ENCODE measurements at regions not wholly inside any gene's neighbourhood (a gene's known extent, or its start where the extent isn't known, plus 50 kb on each side); places are given as distances from the start of the nearest gene placed in this dataset.
A peak's percentile ranks its signal among the peaks of the same experiment; 100 is the strongest.
"Not testable (repeated sequence)": the region's sequence is repeated elsewhere in the genome, so short reads cannot be mapped to it uniquely, and the experiment has no call there.

GRCh38 chr16:86073103-86073625 lies 174.2 kb downstream of the IRF8 start:
- Histone ChIP-seq H3K27ac (no peak overlapping the region), H3K4me3 (no peak overlapping the region), H3K27me3 (no peaks in the 10 kb centered on the region), H3K9me3 (replicated peaks) (no peaks in the 10 kb centered on the region), H3K4me1 (peaks cover 19% of the 10 kb centered on the region; the same call in 1 of the 2 replicates), H3K36me3 (no peaks in the 10 kb centered on the region)
- no peak for DNase-seq

DNA sequence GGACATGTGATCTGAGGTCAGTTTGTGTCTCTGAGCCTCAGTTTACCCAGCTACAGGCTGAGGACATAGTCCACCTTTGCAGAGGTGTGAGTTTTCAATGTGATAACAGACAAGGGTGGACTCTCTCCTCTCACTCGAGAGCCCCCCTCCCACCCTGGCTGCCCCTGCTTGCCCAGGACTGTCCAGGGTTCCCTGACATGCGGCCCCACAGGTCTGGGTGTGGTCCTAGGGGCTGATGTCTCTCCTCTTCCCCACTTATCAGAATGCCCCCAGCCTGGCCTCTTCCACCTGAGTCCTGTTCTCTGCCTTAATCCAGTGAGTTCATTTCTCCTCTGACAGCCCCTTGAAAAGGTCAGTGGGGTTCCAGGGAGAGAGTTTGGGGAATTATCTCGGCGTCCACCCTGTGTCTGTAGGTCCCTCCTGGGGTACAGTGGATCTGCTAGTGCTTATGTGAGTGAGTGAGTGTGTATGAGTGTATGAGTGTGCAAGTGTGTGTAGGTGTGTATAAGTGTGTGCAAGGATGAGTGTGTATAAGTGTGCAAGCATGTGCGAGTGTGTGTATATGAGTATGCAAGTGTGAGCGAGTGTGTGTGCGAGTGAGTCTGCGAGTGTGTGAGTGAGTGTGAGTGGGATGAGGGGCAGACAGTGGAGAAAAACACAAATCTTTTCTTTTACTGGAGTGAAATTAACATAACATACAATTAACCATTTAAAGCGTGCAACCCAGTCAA lies 175.0 kb downstream of the IRF8 start:
- DNase-seq = no peak
- Histone ChIP-seq H3K4me3 (no peak overlapping the region), H3K27ac (no peak overlapping the region), H3K36me3 (no peaks in the 10 kb centered on the region), H3K4me1 (peaks cover 22% of the 10 kb centered on the region; the same call in 1 of the 2 replicates), H3K9me3 (replicated peaks) (no peaks in the 10 kb centered on the region), H3K27me3 (no peaks in the 10 kb centered on the region)

DNA sequence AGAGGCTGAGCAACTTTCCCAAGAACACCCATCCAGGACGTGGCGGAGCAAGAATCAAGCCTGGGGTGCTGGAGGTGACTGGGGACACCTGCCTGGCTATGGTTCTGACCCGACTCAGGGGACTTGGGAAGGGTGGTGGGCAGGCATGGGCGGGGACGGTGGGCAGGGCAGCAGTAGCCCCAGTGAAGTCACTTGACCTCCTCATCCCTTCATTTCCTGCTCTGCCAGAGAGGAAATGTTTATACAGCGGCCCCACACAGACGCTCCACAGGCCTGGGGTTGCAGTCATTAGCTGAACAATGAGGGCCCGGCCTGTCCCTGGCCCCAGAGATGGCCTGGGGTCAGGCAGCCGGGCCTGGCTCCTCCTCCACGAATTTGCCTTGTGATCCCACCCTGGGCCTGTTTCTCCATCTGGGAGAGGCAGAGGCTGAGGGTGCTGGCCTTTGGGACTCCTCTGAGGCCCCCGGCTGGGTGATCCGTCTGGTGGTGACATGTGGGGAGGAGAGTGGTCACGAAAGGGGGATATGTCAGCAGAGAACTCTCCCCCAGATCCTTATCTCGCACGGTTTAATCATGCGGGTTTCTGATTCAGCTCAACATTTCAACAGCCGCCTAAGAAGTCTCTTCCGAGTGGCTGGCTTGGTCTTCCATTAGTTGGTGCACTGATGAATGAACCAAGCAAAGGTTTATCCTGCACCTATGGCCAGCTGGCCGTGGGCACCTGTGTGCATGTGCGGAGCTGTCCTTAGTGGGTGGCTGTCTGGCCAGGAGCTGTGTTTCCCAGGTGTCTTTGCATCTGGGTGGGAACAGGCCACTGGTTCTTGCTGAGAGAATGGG lies 175.9 kb downstream of the IRF8 start:
- Histone ChIP-seq H3K4me3 (no peak overlapping the region), H3K27me3 (no peaks in the 10 kb centered on the region), H3K27ac (peak overlapping the region; percentile 30; the same call in 1 of the 2 replicates), H3K9me3 (replicated peaks) (no peaks in the 10 kb centered on the region), H3K36me3 (no peaks in the 10 kb centered on the region), H3K4me1 (peaks cover 25% of the 10 kb centered on the region; the same call in 1 of the 2 replicates)
- peak; percentile 47 to 58 for DNase-seq

DNA sequence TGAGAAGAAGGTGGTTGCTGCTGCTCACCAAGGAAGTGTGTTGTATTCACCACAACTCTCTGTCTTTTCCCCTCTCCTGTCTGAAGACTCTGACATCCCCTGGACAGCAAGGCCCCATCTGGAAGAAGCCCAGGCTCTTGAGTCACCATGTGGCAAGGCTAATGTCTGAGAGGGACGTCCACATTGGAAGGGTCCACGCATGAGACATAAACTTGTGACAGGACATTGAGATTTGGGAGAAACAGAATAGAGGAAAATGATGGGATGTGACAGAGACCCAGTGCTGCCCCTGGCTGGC lies 176.5 kb downstream of the IRF8 start:
- Histone ChIP-seq H3K4me1 (peaks cover 25% of the 10 kb centered on the region; the same call in 1 of the 2 replicates), H3K36me3 (no peaks in the 10 kb centered on the region), H3K27ac (no peak overlapping the region), H3K9me3 (replicated peaks) (no peaks in the 10 kb centered on the region), H3K27me3 (no peaks in the 10 kb centered on the region), H3K4me3 (no peak overlapping the region)
- no peak for DNase-seq

- H3K27ac ChIP-seq = no peak overlapping the region
- no peaks in the 10 kb centered on the region for H3K36me3 ChIP-seq
- H3K9me3 ChIP-seq (replicated peaks) = no peaks in the 10 kb centered on the region
- no peaks in the 10 kb centered on the region for H3K27me3 ChIP-seq
- no peak overlapping the region for H3K4me3 ChIP-seq
- DNase-seq = no peak
- peaks cover 25% of the 10 kb centered on the region; the same call in 1 of the 2 replicates for H3K4me1 ChIP-seq
These were observed 177.0 kb downstream of the IRF8 start for GRCh38 chr16:86075839-86076440.

- Histone ChIP-seq H3K4me3 (no peak overlapping the region), H3K9me3 (replicated peaks) (no peaks in the 10 kb centered on the region), H3K27me3 (no peaks in the 10 kb centered on the region), H3K4me1 (peaks cover 25% of the 10 kb centered on the region; the same call in 1 of the 2 replicates), H3K36me3 (no peaks in the 10 kb centered on the region), H3K27ac (no peak overlapping the region)
- no peak for DNase-seq
These were observed 177.6 kb downstream of the IRF8 start for GRCh38 chr16:86076606-86077005.

DNA sequence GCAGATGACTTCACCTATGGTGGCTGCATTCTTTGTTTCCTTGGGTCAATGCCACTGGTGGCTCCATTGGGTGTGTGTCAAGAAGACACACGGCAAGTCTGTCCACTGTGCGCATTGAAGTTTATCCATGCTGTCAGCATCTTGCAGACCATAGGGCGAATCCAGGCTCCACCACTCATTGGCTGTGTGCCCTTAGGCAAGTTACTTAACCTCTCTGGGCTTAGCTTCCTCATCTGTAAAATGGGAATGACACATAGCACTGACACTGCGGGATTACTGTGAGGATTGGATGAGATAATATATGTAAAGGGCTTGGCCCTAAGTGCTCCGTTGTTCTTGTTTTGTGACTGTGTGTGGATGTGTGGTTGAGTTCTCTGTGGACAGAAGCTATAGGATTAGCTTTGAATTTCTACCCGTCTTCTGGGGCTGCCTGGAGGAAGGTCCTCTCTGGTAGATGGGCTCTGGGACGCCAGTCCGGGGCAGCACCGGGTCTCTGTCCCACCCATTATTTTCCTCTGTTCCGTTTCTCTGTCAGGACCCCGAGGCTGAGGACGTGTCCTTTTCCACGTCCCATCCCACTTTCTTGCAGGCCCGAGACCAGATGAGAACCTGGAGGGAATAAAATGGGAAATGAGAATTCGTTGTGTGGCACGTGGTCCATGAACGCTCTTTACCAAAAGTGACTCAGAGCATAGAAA lies 178.4 kb downstream of the IRF8 start:
- no peak for DNase-seq
- Histone ChIP-seq H3K4me1 (peaks cover 25% of the 10 kb centered on the region; the same call in 1 of the 2 replicates), H3K27ac (no peak overlapping the region), H3K27me3 (no peaks in the 10 kb centered on the region), H3K36me3 (no peaks in the 10 kb centered on the region), H3K9me3 (replicated peaks) (no peaks in the 10 kb centered on the region), H3K4me3 (no peak overlapping the region)

- peaks cover 22% of the 10 kb centered on the region; the same call in 1 of the 2 replicates for H3K4me1 ChIP-seq
- no peaks in the 10 kb centered on the region for H3K9me3 ChIP-seq (replicated peaks)
- no peak overlapping the region for H3K4me3 ChIP-seq
- no peaks in the 10 kb centered on the region for H3K36me3 ChIP-seq
- no peaks in the 10 kb centered on the region for H3K27me3 ChIP-seq
- no peak overlapping the region for H3K27ac ChIP-seq
- no peak for DNase-seq
These were observed 179.2 kb downstream of the IRF8 start for GRCh38 chr16:86078121-86078600.

GRCh38 chr16:86078711-86079110 lies 179.7 kb downstream of the IRF8 start:
- not testable (repeated sequence) for H3K4me3 ChIP-seq; H3K9me3 ChIP-seq (replicated peaks); H3K27me3 ChIP-seq; H3K27ac ChIP-seq; DNase-seq; H3K36me3 ChIP-seq
- peaks cover 22% of the 10 kb centered on the region; the same call in 1 of the 2 replicates for H3K4me1 ChIP-seq

DNA sequence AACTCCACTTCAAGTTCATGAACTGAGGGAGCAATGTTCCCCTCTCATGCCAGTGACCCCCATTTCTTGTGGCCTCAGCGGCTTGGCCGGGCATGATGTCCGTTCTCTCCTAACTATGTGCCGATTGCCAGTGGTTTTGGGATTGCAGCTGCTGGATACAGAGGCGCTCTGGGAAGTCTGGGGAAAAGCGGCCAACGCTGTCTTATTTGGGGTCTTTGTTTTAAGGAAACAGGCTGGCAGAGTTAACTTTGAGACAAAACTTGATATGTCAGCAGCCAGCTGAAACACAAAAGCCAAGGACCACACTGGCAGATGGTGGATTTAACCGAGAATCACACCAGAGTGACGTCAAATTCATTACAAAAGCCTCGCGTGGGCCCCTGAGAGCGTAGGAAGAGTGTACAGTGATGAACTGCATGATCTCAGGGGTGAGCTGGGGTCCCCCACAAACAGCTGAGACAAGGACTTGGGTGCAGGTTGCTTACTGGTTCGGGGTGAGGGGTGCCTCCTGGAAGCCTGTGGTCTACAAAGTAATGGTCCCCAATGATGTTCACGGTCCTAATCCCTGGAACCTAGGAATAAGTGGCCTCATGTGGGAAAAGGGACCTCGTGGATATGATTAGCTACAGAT lies 180.4 kb downstream of the IRF8 start:
- no peaks in the 10 kb centered on the region for H3K9me3 ChIP-seq (replicated peaks)
- H3K36me3 ChIP-seq = no peaks in the 10 kb centered on the region
- peak; percentile 47 to 66 for DNase-seq
- H3K27ac ChIP-seq = peak overlapping the region; percentile 27; the same call in 1 of the 2 replicates
- H3K4me1 ChIP-seq = peaks cover 17% of the 10 kb centered on the region; the same call in 1 of the 2 replicates
- no peak overlapping the region for H3K4me3 ChIP-seq
- no peaks in the 10 kb centered on the region for H3K27me3 ChIP-seq

DNA sequence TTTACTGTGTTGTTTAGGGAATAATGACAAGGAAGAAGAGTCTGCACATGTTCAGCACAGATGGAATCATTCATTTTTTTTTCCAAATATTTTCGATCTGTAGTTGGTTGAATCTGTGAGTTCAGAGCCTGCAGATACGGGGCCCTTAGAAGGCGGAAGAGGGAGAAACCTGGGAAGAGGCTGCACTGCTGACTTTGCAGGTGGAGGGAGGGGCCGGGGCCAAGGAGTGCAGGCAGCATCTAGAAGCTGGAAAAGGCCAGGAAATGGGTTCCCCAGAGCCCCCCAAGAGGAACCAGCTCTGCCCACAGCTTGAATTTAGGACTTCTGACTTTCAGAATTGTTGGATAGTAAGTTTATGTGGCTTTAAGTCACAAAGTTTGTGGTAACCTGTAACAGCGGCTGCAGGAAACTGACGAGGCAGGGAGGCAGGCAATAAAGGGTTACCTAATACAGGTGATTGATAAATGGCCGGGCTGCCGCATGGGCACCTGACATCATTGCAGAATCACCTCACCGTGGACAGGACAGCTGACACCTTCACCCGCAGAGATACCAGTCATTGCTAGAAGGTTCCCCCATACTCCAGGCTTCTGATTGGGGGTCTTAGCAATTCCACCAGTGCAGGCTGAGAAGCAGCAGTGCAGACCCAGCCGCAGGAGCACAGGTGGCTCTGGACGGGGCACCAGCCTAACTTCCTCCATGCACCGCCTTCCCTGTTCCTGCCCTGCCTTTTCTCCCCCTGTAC lies 181.3 kb downstream of the IRF8 start:
- Histone ChIP-seq H3K27ac (no peak overlapping the region), H3K4me1 (peaks cover 7% of the 10 kb centered on the region; the same call in 1 of the 2 replicates), H3K9me3 (replicated peaks) (no peaks in the 10 kb centered on the region), H3K27me3 (no peaks in the 10 kb centered on the region), H3K4me3 (no peak overlapping the region), H3K36me3 (no peaks in the 10 kb centered on the region)
- DNase-seq = no peak

GRCh38 chr16:86080982-86081381 lies 182.0 kb downstream of the IRF8 start:
- Histone ChIP-seq H3K27me3 (no peaks in the 10 kb centered on the region), H3K4me3 (no peak overlapping the region), H3K9me3 (replicated peaks) (no peaks in the 10 kb centered on the region), H3K36me3 (no peaks in the 10 kb centered on the region), H3K4me1 (peaks cover 6% of the 10 kb centered on the region; the same call in 1 of the 2 replicates), H3K27ac (no peak overlapping the region)
- DNase-seq = no peak

GRCh38 chr16:86082418-86083030 lies 183.6 kb downstream of the IRF8 start:
- H3K27me3 ChIP-seq = no peaks in the 10 kb centered on the region

More at GRCh38 chr16:86082418-86083030, 183.6 kb downstream of the IRF8 start:
- Histone ChIP-seq H3K4me1 (peaks cover 6% of the 10 kb centered on the region; the same call in 1 of the 2 replicates), H3K36me3 (no peaks in the 10 kb centered on the region), H3K9me3 (replicated peaks) (no peaks in the 10 kb centered on the region), H3K27ac (no peak overlapping the region), H3K4me3 (no peak overlapping the region)
- DNase-seq = no peak

Measured in SJCRH30 (cell line).